ENCODE measurements at regions not wholly inside any gene's neighbourhood (a gene's known extent, or its start where the extent isn't known, plus 50 kb on each side); places are given as distances from the start of the nearest gene placed in this dataset.
A peak's percentile ranks its signal among the peaks of the same experiment; 100 is the strongest.

- peaks cover 21 to 36% of the 10 kb centered on the region in 2 donors for H3K36me3 Mint-ChIP-seq
- Histone ChIP-seq H3K9me3 (replicated peaks in 1 of 2; ENCODE audit: control insufficient read depth in 1 of 2, insufficient read depth in 1 of 2, low read length in 2 of 2) (no peaks in the 10 kb centered on the region), H3K4me2 (replicated peaks; ENCODE audit: extremely low read depth, low read length, poor library complexity, severe bottlenecking) (peak overlapping the region; percentile 95), H2AFZ (ENCODE audit: insufficient read depth, low read depth, low read length, poor library complexity, severe bottlenecking) (no peak overlapping the region), H3K36me3 (replicated peaks in 1 of 2; ENCODE audit: control insufficient read depth in 1 of 2, insufficient read depth in 2 of 2, low read length in 2 of 2) (peaks cover 0 to 5% of the 10 kb centered on the region in 2 donors), H3K4me3 (replicated peaks in 1 of 3; ENCODE audit: low read depth in 2 of 3, low read length in 3 of 3) (peak overlapping the region; percentile 87 to 100 (median 89)), H3K27ac (ENCODE audit: low read depth in 1 of 2, low read length in 2 of 2) (peak overlapping the region; percentile 45 to 86), H3K27me3 (ENCODE audit: control insufficient read depth in 2 of 2, insufficient read depth in 2 of 2, low read length in 2 of 2) (no peaks in the 10 kb centered on the region), H3K9ac (ENCODE audit: insufficient read depth, low read length, poor library complexity, severe bottlenecking) (peak overlapping the region; percentile 65), H4K20me1 (ENCODE audit: insufficient read depth, low read length) (peaks cover 41% of the 10 kb centered on the region), H3K79me2 (ENCODE audit: insufficient read depth, low read length) (peaks cover 78% of the 10 kb centered on the region), H3K4me1 (ENCODE audit: control insufficient read depth in 1 of 2, insufficient read depth in 2 of 2, low read length in 2 of 2) (peaks cover 41 to 56% of the 10 kb centered on the region in 2 donors)
- TF ChIP-seq CTCF (IDR thresholded peaks at IDR 0.05) = no peak
- peaks cover 0 to 7% (median 0%) of the 10 kb centered on the region in 7 donors for H3K9me3 Mint-ChIP-seq
- H3K4me3 Mint-ChIP-seq = peak overlapping the region; percentile 81 to 97
- no peak for DNase-seq
- H3K4me1 Mint-ChIP-seq = peaks cover 54% of the 10 kb centered on the region
- intact Hi-C loops (cut with micrococcal nuclease) = loop anchor here in 1 of 2 donors (5.0 kb wide), 1 partner anchor 55 kb away; no protein-coding TSS in a partner anchor
- 80% methylated on average over 1 of the region's 2 CpGs for WGBS (ENCODE audit: insufficient coverage)
- peak overlapping the region; percentile 89 to 97 (median 92) for H3K27ac Mint-ChIP-seq
- H3K27me3 Mint-ChIP-seq (ENCODE audit: low read depth in 3 of 3) = peaks cover 0 to 3% (median 0%) of the 10 kb centered on the region in 3 donors
Measured at GRCh38 chr4:163611784-163612445, 117.4 kb downstream of the TMA16 start.

- TF ChIP-seq CTCF (IDR thresholded peaks at IDR 0.05) = no peak
Measured at GRCh38 chr4:163612762-163613161, 118.3 kb downstream of the TMA16 start.

More at GRCh38 chr4:163612762-163613161, 118.3 kb downstream of the TMA16 start:
- Histone ChIP-seq H3K79me2 (ENCODE audit: insufficient read depth, low read length) (peaks cover 70% of the 10 kb centered on the region), H3K4me2 (replicated peaks; ENCODE audit: extremely low read depth, low read length, poor library complexity, severe bottlenecking) (peak overlapping the region; percentile 95), H3K4me3 (replicated peaks in 1 of 3; ENCODE audit: low read depth in 2 of 3, low read length in 3 of 3) (peak overlapping the region; percentile 87 to 100 (median 89)), H3K4me1 (ENCODE audit: control insufficient read depth in 1 of 2, insufficient read depth in 2 of 2, low read length in 2 of 2) (peaks cover 33 to 48% of the 10 kb centered on the region in 2 donors), H3K27me3 (ENCODE audit: control insufficient read depth in 2 of 2, insufficient read depth in 2 of 2, low read length in 2 of 2) (no peaks in the 10 kb centered on the region), H3K27ac (ENCODE audit: low read depth in 1 of 2, low read length in 2 of 2) (peak overlapping the region; percentile 68 to 86), H4K20me1 (ENCODE audit: insufficient read depth, low read length) (peaks cover 33% of the 10 kb centered on the region), H3K9ac (ENCODE audit: insufficient read depth, low read length, poor library complexity, severe bottlenecking) (peak overlapping the region; percentile 65), H3K9me3 (replicated peaks in 1 of 2; ENCODE audit: control insufficient read depth in 1 of 2, insufficient read depth in 1 of 2, low read length in 2 of 2) (no peaks in the 10 kb centered on the region), H2AFZ (ENCODE audit: insufficient read depth, low read depth, low read length, poor library complexity, severe bottlenecking) (no peak overlapping the region), H3K36me3 (replicated peaks in 1 of 2; ENCODE audit: control insufficient read depth in 1 of 2, insufficient read depth in 2 of 2, low read length in 2 of 2) (peaks cover 0 to 5% of the 10 kb centered on the region in 2 donors)
- Mint-ChIP-seq H3K27ac (peak overlapping the region; percentile 82 to 94 (median 91)), H3K9me3 (peaks cover 0 to 7% (median 0%) of the 10 kb centered on the region in 7 donors), H3K36me3 (peaks cover 21 to 33% of the 10 kb centered on the region in 2 donors), H3K4me3 (peak overlapping the region; percentile 81 to 97), H3K27me3 (ENCODE audit: low read depth in 3 of 3) (peaks cover 0 to 3% (median 0%) of the 10 kb centered on the region in 3 donors), H3K4me1 (peaks cover 45% of the 10 kb centered on the region)
- intact Hi-C loops (cut with micrococcal nuclease) = loop anchor here in 1 of 2 donors (5.0 kb wide), 1 partner anchor 55 kb away; no protein-coding TSS in a partner anchor
- DNase-seq = no peak

Data from CD14-positive monocyte (primary cell).